GM12878 (cell line): ENCODE measurements at regions not wholly inside any gene's neighbourhood (a gene's known extent, or its start where the extent isn't known, plus 50 kb on each side); places are given as distances from the start of the nearest gene placed in this dataset.

ENCODE experiments used
- CBX3 ChIP-seq: fragments of 200-600 bp; sonication (generic); IDR thresholded peaks from 2 replicates; pipeline ENCODE4 v1.6.1; 2016; ENCODE audit warnings: low read depth, borderline replicate concordance
- EZH2 ChIP-seq: IDR thresholded peaks from 2 replicates; pipeline ENCODE4 v1.6.1; 2012; ENCODE audit warnings: low read depth, mild to moderate bottlenecking, control low read depth, inconsistent platforms, low read length, borderline replicate concordance; ENCODE audit not compliant: control insufficient read depth
- FOS ChIP-seq: IDR thresholded peaks from 3 replicates; pipeline ENCODE4 v1.6.1; 2011; ENCODE audit warnings: borderline replicate concordance; ENCODE audit not compliant: insufficient read length; ENCODE audit errors: extremely low read depth
- POLR2AphosphoS5 ChIP-seq: IDR thresholded peaks from 2 replicates; pipeline ENCODE4 v1.6.1; 2011; ENCODE audit warnings: mild to moderate bottlenecking, low read length, inconsistent platforms
- RELA ChIP-seq: fragments of 450-650 bp; IDR thresholded peaks from 2 replicates; pipeline ENCODE4 v1.8.0; 2014; ENCODE audit warnings: borderline replicate concordance; ENCODE audit not compliant: partially characterized antibody
- SPI1 ChIP-seq: IDR thresholded peaks from 2 replicates; pipeline ENCODE4 v1.6.1; 2011; ENCODE audit warnings: low read depth, mild to moderate bottlenecking, low read length, moderate library complexity, borderline replicate concordance; ENCODE audit not compliant: insufficient read depth
- SUZ12 ChIP-seq: fragments of 200-600 bp; sonication (generic); IDR thresholded peaks from one replicate; pipeline ENCODE4 v1.6.1; 2018; ENCODE audit warnings: antibody characterized with exemption, mild to moderate bottlenecking; ENCODE audit not compliant: unreplicated experiment
- TCF12 ChIP-seq: IDR thresholded peaks from 2 replicates; pipeline ENCODE4 v1.6.1; 2011; ENCODE audit warnings: low read depth, mild to moderate bottlenecking, low read length
- ZZZ3 ChIP-seq: IDR thresholded peaks from 2 replicates; pipeline ENCODE4 v1.6.1; 2011; ENCODE audit warnings: low read depth; ENCODE audit not compliant: control insufficient read depth, insufficient read length
- TF ChIP-seq, protein P1 (sequence below), 3 experiments: IDR thresholded peaks in 2 of 3; conservative IDR thresholded peaks in 1 of 3; 2 replicates each; pipeline ENCODE4 v1.5.1; 2011; ENCODE audit warnings: low read depth in 3 of 3, low read length in 3 of 3, mild to moderate bottlenecking in 3 of 3, control low read depth in 2 of 3, moderate library complexity in 2 of 3, inconsistent platforms in 1 of 3, mixed read lengths in 1 of 3; ENCODE audit not compliant: control insufficient read depth in 2 of 3, insufficient read depth in 1 of 3; ENCODE audit errors: extremely low read depth in 1 of 3
- TF ChIP-seq, protein P2 (sequence below): IDR thresholded peaks from 2 replicates; pipeline ENCODE4 v1.6.1; 2012; ENCODE audit warnings: low read length, inconsistent platforms
- TF ChIP-seq, protein P3 (sequence below): IDR thresholded peaks from 2 replicates; pipeline ENCODE4 v1.6.1; 2011; ENCODE audit warnings: borderline replicate concordance, low read depth, mild to moderate bottlenecking, moderate library complexity, low read length; ENCODE audit not compliant: insufficient read depth, poor library complexity, severe bottlenecking

DNA sequence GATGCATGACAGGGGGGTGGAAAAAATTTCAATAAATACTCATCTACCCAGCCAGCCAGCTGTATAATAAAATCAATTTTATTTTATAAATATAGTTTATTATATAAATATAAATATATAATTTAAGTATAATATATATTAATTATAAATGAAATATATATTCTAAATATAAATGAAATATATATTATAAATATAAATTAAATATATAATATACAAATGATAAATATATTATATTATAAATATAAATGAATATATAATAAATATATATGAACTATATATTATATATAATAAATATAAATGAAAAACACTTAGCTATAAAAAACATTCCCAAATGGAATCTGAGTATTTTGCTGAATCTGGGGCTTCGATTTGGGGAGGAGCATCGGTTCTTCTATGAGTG is 79.4 kb upstream of the CDCA7L start:
- TF ChIP-seq, protein P1, sequence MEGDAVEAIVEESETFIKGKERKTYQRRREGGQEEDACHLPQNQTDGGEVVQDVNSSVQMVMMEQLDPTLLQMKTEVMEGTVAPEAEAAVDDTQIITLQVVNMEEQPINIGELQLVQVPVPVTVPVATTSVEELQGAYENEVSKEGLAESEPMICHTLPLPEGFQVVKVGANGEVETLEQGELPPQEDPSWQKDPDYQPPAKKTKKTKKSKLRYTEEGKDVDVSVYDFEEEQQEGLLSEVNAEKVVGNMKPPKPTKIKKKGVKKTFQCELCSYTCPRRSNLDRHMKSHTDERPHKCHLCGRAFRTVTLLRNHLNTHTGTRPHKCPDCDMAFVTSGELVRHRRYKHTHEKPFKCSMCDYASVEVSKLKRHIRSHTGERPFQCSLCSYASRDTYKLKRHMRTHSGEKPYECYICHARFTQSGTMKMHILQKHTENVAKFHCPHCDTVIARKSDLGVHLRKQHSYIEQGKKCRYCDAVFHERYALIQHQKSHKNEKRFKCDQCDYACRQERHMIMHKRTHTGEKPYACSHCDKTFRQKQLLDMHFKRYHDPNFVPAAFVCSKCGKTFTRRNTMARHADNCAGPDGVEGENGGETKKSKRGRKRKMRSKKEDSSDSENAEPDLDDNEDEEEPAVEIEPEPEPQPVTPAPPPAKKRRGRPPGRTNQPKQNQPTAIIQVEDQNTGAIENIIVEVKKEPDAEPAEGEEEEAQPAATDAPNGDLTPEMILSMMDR (IDR thresholded peaks at IDR 0.05 in 2 of 3, conservative IDR thresholded peaks at IDR 0.05 in 1 of 3; ENCODE audit: control insufficient read depth in 2 of 3, extremely low read depth in 1 of 3, insufficient read depth in 1 of 3, low read depth in 3 of 3, low read length in 3 of 3) = no peak
- TF ChIP-seq EZH2 (no peak), ZZZ3 (no peak), FOS (no peak), TCF12 (no peak), RELA (no peak), CBX3 (no peak), POLR2AphosphoS5 (no peak), SUZ12 (no peak), SPI1 (no peak)
- TF ChIP-seq, protein P2, sequence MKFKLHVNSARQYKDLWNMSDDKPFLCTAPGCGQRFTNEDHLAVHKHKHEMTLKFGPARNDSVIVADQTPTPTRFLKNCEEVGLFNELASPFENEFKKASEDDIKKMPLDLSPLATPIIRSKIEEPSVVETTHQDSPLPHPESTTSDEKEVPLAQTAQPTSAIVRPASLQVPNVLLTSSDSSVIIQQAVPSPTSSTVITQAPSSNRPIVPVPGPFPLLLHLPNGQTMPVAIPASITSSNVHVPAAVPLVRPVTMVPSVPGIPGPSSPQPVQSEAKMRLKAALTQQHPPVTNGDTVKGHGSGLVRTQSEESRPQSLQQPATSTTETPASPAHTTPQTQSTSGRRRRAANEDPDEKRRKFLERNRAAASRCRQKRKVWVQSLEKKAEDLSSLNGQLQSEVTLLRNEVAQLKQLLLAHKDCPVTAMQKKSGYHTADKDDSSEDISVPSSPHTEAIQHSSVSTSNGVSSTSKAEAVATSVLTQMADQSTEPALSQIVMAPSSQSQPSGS = no peak
- TF ChIP-seq, protein P3, sequence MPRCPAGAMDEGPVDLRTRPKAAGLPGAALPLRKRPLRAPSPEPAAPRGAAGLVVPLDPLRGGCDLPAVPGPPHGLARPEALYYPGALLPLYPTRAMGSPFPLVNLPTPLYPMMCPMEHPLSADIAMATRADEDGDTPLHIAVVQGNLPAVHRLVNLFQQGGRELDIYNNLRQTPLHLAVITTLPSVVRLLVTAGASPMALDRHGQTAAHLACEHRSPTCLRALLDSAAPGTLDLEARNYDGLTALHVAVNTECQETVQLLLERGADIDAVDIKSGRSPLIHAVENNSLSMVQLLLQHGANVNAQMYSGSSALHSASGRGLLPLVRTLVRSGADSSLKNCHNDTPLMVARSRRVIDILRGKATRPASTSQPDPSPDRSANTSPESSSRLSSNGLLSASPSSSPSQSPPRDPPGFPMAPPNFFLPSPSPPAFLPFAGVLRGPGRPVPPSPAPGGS = no peak
